GM12874 (cell line): ENCODE measurements at regions not wholly inside any gene's neighbourhood (a gene's known extent, or its start where the extent isn't known, plus 50 kb on each side); places are given as distances from the start of the nearest gene placed in this dataset.

Source experiments
- TF ChIP-seq, protein P1 (sequence below): IDR thresholded peaks from 2 replicates; pipeline ENCODE4 v1.5.1; 2011; ENCODE audit warnings: low read depth, mild to moderate bottlenecking, control low read depth, low read length, moderate library complexity; ENCODE audit not compliant: insufficient read depth

GRCh38 chr10:108051218-108051617, 886.7 kb upstream of the SORCS1 start:
- TF ChIP-seq, protein P1, sequence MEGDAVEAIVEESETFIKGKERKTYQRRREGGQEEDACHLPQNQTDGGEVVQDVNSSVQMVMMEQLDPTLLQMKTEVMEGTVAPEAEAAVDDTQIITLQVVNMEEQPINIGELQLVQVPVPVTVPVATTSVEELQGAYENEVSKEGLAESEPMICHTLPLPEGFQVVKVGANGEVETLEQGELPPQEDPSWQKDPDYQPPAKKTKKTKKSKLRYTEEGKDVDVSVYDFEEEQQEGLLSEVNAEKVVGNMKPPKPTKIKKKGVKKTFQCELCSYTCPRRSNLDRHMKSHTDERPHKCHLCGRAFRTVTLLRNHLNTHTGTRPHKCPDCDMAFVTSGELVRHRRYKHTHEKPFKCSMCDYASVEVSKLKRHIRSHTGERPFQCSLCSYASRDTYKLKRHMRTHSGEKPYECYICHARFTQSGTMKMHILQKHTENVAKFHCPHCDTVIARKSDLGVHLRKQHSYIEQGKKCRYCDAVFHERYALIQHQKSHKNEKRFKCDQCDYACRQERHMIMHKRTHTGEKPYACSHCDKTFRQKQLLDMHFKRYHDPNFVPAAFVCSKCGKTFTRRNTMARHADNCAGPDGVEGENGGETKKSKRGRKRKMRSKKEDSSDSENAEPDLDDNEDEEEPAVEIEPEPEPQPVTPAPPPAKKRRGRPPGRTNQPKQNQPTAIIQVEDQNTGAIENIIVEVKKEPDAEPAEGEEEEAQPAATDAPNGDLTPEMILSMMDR = no peak

DNA sequence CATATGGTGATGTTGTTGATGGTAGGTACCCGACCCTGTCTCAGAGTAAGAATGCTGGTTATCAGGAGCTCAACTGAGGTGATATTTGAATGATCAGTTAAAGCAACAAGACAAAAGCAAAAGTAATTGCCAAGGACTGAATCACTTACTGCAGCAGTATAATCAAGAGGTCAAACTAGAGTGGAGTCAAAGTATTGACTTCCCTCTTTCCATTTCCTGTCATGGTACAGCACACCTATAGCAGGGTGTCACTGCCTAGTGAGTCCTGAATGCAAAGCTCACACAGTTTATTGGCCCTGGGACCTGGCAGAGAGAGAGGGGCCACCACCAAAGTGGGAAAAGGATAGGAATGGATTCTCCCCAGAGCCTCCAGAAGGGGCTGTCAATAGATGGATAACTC, 886.1 kb upstream of the SORCS1 start:
- TF ChIP-seq, protein P1 = no peak

DNA sequence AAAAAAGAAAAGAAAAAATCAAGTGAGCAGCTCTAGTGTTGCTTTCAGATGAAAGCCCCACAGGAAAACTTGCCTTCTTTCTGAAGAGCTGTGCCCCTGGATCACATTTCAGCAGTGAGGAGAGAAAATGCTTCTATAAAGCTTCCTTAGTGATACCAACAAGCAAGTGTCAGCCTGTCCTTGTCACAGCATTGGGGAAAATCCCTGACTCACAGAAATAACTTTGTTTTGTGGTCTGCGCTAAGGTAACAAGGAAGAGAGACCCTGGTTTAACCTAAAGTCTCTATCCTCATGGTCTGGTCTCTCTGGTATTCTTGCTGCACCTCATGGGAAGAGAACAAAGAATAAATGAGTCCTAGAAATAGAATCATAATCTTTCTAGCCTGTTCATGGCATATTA, 885.2 kb upstream of the SORCS1 start:
- TF ChIP-seq, protein P1 = no peak

DNA sequence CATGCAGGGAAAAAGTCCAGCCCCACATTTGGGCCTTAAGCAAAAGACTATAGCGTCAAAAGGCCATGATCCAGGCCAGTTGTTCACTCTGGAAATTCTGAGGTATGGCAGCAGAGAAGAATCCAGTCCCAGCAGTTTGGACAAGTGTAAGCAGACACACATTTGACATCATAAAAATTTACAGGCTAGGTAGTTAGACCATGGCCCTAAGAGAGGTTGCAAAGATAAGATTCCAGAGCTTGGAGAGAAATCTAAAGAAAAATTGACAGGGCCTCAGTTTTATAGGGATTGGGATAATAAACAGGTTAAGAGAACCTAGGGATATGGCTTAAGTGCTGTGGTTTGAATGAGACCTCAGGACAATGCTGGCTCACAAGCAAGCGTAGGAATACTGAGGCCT, 884.4 kb upstream of the SORCS1 start:
- TF ChIP-seq, protein P1 = no peak

DNA sequence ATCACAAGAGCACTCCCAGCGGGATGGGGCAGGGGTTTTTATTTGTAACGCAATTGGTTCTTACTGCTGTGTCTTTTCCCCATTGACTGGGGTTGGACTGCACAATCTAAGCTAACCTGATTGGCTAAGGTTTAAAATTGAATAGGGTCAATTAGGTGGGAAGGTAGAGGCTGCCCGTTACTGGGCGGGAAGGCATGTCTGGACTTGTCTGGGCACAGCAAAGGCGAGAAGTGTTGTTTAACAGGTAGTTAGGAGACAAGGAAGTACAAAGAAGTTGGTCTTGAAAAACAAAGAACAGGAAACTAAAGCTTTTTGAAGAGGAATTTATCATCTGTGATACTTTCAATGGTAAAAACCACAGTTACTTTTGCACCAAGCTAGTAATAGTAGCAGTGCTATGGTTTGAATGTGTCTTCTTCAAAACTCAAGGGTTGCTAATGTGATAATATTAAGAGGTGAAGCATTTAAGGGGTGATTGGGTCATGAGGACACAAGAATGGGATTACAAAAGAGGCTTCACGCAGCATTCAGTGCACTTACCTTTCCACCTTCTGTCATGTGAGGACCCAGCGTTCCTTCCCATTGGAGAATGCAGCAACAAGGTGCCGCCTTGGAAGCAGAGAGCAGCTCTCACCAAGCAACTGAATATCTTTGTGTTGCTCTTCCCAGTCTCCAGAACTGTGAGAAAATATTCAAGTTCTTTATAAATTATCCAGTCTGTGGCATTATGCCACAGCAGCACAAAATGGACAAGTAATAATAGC, 875.5 kb upstream of the SORCS1 start:
- TF ChIP-seq, protein P1 = no peak

GRCh38 chr10:108037061-108037460, 872.6 kb upstream of the SORCS1 start:
- TF ChIP-seq, protein P1 = no peak

DNA sequence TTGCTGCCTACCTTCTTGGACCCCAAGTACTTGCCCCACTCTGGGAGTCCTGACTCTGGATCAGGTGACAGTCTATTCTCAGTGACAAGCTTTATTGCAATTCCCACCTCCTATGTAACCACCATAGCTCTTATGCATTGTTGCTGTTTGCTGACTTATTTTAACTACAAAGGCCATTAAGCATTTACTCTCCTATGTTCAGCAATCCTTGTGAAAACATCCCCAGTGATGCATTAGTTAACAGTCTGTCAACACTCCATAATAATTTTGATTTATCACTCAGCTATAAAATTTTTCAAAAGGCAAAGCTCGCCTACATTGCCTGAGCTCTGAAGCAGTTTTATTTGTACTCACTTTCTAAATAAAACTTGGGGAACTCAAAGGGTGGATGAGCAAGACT, 871.8 kb upstream of the SORCS1 start:
- TF ChIP-seq, protein P1 = no peak
